Loucy (cell line): ENCODE measurements at regions not wholly inside any gene's neighbourhood (a gene's known extent, or its start where the extent isn't known, plus 50 kb on each side); places are given as distances from the start of the nearest gene placed in this dataset.

Experiments
- H2AFZ ChIP-seq: fragments of 200-600 bp; sonication (generic); 2 replicates; pipeline ENCODE4 v1.6.0; 2016; ENCODE audit warnings: antibody characterized with exemption, mild to moderate bottlenecking, low read length, moderate library complexity
- H3F3A ChIP-seq: fragments of 200-600 bp; 2 replicates; pipeline ENCODE4 v1.6.0; 2016; ENCODE audit warnings: antibody characterized with exemption, low read depth, mild to moderate bottlenecking
- H3K27me3 ChIP-seq: fragments of 200-600 bp; sonication (generic); 2 replicates; pipeline ENCODE4 v1.6.1; 2014; ENCODE audit warnings: low read length, mild to moderate bottlenecking; ENCODE audit not compliant: insufficient read depth, poor library complexity, severe bottlenecking
- H3K36me3 ChIP-seq: fragments of 200-600 bp; sonication (generic); 2 replicates; pipeline ENCODE4 v1.6.1; 2016; ENCODE audit warnings: low read length; ENCODE audit not compliant: insufficient read depth
- H3K4me1 ChIP-seq: fragments of 200-600 bp; sonication (generic); 2 replicates; pipeline ENCODE4 v1.5.1; 2014; ENCODE audit warnings: low read length, mild to moderate bottlenecking; ENCODE audit not compliant: insufficient read depth, poor library complexity, severe bottlenecking
- H3K4me2 ChIP-seq: fragments of 200-600 bp; sonication (generic); 2 replicates; pipeline ENCODE4 v1.6.0; 2014; ENCODE audit warnings: antibody characterized with exemption, low read length, low read depth, mild to moderate bottlenecking; ENCODE audit not compliant: poor library complexity, severe bottlenecking
- H3K4me3 ChIP-seq: fragments of 200-600 bp; sonication (generic); 2 replicates; pipeline ENCODE4 v1.5.1; 2014; ENCODE audit warnings: low read length, mild to moderate bottlenecking, mixed read lengths; ENCODE audit not compliant: poor library complexity, severe bottlenecking
- H3K79me2 ChIP-seq: fragments of 200-600 bp; sonication (generic); 2 replicates; pipeline ENCODE4 v1.6.1; 2014; ENCODE audit warnings: low read length; ENCODE audit not compliant: insufficient read depth
- H3K9ac ChIP-seq: fragments of 200-600 bp; sonication (generic); 2 replicates; pipeline ENCODE4 v1.6.0; 2014; ENCODE audit warnings: mild to moderate bottlenecking, low read depth, low read length, moderate library complexity; ENCODE audit not compliant: poor library complexity, severe bottlenecking
- H3K9me2 ChIP-seq: fragments of 200-600 bp; sonication (generic); replicated peaks from 2 replicates; pipeline ENCODE4 v1.6.1; 2016; ENCODE audit warnings: low read depth, low read length, mixed read lengths
- H3K9me3 ChIP-seq: fragments of 200-600 bp; sonication (generic); 2 replicates; pipeline ENCODE4 v1.6.1; 2014; ENCODE audit warnings: mild to moderate bottlenecking, antibody characterized with exemption, low read length, low read depth; ENCODE audit not compliant: insufficient read depth
- H4K20me1 ChIP-seq: fragments of 200-600 bp; sonication (generic); 2 replicates; pipeline ENCODE4 v1.6.0; 2014; ENCODE audit warnings: antibody characterized with exemption, low read length, mild to moderate bottlenecking; ENCODE audit not compliant: insufficient read depth, poor library complexity, severe bottlenecking
- CTCF ChIP-seq: fragments of 200-600 bp; sonication (generic); conservative IDR thresholded peaks from 2 replicates; pipeline ENCODE4 v1.5.1; 2014; ENCODE audit warnings: mild to moderate bottlenecking, antibody characterized with exemption, low read length
- EZH2phosphoT487 ChIP-seq: fragments of 200-600 bp; IDR thresholded peaks from 2 replicates; pipeline ENCODE4 v1.6.1; 2018; ENCODE audit warnings: antibody characterized with exemption, mild to moderate bottlenecking, moderate library complexity, borderline replicate concordance

- no peaks in the 10 kb centered on the region for H3K79me2 ChIP-seq
- no peaks in the 10 kb centered on the region for H3K4me1 ChIP-seq
- no peak overlapping the region for H3K9ac ChIP-seq
- H3K4me3 ChIP-seq = no peak overlapping the region
- H2AFZ ChIP-seq = no peak overlapping the region
- H3K4me2 ChIP-seq = no peak overlapping the region
- TF ChIP-seq CTCF = no peak
- TF ChIP-seq EZH2phosphoT487 = no peak
- no peaks in the 10 kb centered on the region for H4K20me1 ChIP-seq
- H3K9me3 ChIP-seq = no peaks in the 10 kb centered on the region
- no peaks in the 10 kb centered on the region for H3F3A ChIP-seq
- H3K27me3 ChIP-seq = no peaks in the 10 kb centered on the region
- H3K36me3 ChIP-seq = no peaks in the 10 kb centered on the region
- no peaks in the 10 kb centered on the region for H3K9me2 ChIP-seq
These were observed 288.4 kb upstream of the DPH6 start for GRCh38 chr15:35834216-35834830.

- Histone ChIP-seq H2AFZ (no peak overlapping the region), H3F3A (no peaks in the 10 kb centered on the region), H3K9me2 (no peaks in the 10 kb centered on the region), H3K9ac (no peak overlapping the region), H4K20me1 (no peaks in the 10 kb centered on the region), H3K4me3 (no peak overlapping the region), H3K79me2 (no peaks in the 10 kb centered on the region), H3K9me3 (no peaks in the 10 kb centered on the region), H3K4me2 (no peak overlapping the region), H3K4me1 (no peaks in the 10 kb centered on the region), H3K36me3 (no peaks in the 10 kb centered on the region), H3K27me3 (no peaks in the 10 kb centered on the region)
- TF ChIP-seq EZH2phosphoT487 (no peak), CTCF (no peak)
These were observed 288.9 kb upstream of the DPH6 start for GRCh38 chr15:35834866-35835265.

- Histone ChIP-seq H3K9me3 (no peaks in the 10 kb centered on the region), H2AFZ (no peak overlapping the region), H3K9me2 (no peaks in the 10 kb centered on the region), H3F3A (no peaks in the 10 kb centered on the region), H3K27me3 (no peaks in the 10 kb centered on the region), H3K36me3 (no peaks in the 10 kb centered on the region), H3K79me2 (no peaks in the 10 kb centered on the region), H3K4me1 (no peaks in the 10 kb centered on the region), H3K4me2 (no peak overlapping the region), H3K4me3 (no peak overlapping the region), H4K20me1 (no peaks in the 10 kb centered on the region), H3K9ac (no peak overlapping the region)
- TF ChIP-seq CTCF (no peak), EZH2phosphoT487 (no peak)
These were observed 292.6 kb upstream of the DPH6 start for GRCh38 chr15:35838424-35839111.
